ENCODE measurements at regions not wholly inside any gene's neighbourhood (a gene's known extent, or its start where the extent isn't known, plus 50 kb on each side); places are given as distances from the start of the nearest gene placed in this dataset.

- TF ChIP-seq CTCF (optimal IDR thresholded peaks at IDR 0.05 in 1 of 3, IDR thresholded peaks at IDR 0.05 in 1 of 3, conservative IDR thresholded peaks at IDR 0.05 in 1 of 3; ENCODE audit: extremely low read depth in 1 of 3, insufficient read depth in 2 of 3, low read length in 3 of 3) = no peak
- no peak for TF ChIP-seq EZH2 (IDR thresholded peaks at IDR 0.05; ENCODE audit: low read length)
These were observed 72.0 kb upstream of the FOXP2 start for GRCh38 chr7:114342431-114343179.

Data from keratinocyte (primary cell).